Left cardiac atrium (tissue), 4 donors: ENCODE measurements at regions not wholly inside any gene's neighbourhood (a gene's known extent, or its start where the extent isn't known, plus 50 kb on each side); places are given as distances from the start of the nearest gene placed in this dataset.
"Not testable (repeated sequence)": the region's sequence is repeated elsewhere in the genome, so short reads cannot be mapped to it uniquely, and the experiment has no call there.

ENCODE experiments used
- ATAC-seq, 2 donors: fragments of 200-7000 bp; cut with Tn5 transposase; one replicate each; pipeline ENCODE4 v1.9.1; 2020; ENCODE audit warnings: mild to moderate bottlenecking in 2 of 2, moderate library complexity in 2 of 2
- DNase-seq: peaks from one replicate; pipeline ENCODE4 v3.0.0-alpha.2; 2020
- intact Hi-C, 2 donors: fragments of 100-400 bp; cut with DNase I; formaldehyde crosslinking; loops; one replicate each; pipeline versions ENCODE4 v1.14.1 to v1.15.1; 2022 to 2023
- donor health status: DM: no; HTN: yes; CAD: no.
- donor health status: DM: no; HTN: yes; CAD: no; lungs with severe emphysema.
- donor health status: DM: yes; HTN: yes; CAD: no.
- donor health status: Dilated cardiomyopathy.

DNA sequence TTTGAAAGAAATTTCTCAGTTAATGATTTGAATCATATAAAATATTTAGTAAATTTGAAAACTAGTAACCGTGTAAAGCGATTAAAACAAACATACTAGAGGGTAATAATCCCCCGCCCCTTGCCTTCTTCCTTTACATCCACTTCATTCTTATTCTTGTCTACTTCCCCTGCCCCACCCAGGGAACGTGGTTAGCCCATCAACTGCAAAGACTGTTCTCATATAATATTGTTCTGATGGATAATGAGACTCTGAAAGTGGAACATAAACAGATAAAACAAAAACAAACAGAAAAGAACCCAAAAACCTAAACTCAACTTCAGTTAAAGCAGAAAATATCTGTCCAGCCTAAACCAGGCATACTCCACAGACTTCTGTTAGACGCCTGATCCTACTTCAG, 108.1 kb upstream of the GTF2H2C_2 start:
- ATAC-seq, intact Hi-C loops: not testable (repeated sequence)
- peak; percentile 0 for DNase-seq
